ENCODE measurements at regions not wholly inside any gene's neighbourhood (a gene's known extent, or its start where the extent isn't known, plus 50 kb on each side); places are given as distances from the start of the nearest gene placed in this dataset.
"Not testable (repeated sequence)": the region's sequence is repeated elsewhere in the genome, so short reads cannot be mapped to it uniquely, and the experiment has no call there.

DNA sequence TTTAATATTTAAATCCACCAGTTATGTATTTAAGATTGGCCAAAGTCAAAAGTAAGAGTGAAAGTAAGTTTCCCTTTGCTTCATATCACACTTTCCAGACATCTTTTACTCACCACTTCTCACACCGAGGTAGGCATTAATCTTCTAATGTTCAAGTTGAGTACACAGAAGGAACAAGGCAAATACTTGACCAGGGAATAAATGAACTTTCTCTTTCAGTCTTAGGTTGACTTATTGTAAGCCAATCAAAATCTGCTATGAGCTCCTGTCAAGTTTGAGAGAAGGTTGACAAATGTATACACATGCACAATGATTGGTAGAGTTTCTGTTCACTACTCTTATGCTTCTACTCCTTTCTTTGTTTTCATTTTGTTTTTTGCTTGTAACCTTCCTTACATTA, 842.5 kb downstream of the REEP3 start:
- DNase-seq, result no peak

DNA sequence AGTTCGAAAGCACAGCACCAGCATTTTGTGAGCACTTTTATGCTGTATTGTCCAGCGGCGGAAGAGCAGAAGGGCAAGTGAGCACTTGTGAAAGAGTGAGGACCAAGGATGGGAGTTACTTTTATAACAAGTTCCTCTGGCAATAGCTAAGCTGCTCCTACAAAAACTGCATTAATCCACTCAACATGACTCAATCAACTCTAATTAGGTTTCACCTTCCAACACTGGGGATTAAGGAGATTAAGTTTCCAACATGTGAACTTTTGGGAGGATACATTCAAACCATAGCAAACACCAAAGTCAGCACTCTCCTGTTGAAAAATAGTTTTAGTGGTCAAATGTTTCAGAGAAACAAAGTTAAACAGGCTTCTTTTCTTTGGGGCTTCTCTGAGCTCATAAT, 844.5 kb downstream of the REEP3 start:
- DNase-seq, result no peak

DNA sequence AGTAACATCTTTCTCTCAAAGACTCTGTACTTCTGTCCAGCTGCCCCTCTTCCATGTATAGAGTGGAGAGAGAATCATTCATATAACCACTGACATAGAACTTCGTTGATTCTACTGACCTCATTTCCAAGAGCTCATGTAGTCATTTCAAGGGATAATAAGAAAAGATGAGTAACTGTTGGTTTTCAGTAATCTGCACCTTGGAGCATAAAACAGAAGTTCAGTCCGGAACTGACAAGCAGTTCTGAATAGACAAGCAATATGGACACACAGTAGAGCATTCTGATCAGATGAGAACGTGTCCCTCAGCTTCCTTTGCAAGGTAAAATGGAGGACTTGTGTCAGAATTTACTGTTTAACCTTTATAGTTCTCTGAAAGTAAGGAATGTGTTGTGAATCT, 847.1 kb downstream of the REEP3 start:
- DNase-seq, result no peak

DNA sequence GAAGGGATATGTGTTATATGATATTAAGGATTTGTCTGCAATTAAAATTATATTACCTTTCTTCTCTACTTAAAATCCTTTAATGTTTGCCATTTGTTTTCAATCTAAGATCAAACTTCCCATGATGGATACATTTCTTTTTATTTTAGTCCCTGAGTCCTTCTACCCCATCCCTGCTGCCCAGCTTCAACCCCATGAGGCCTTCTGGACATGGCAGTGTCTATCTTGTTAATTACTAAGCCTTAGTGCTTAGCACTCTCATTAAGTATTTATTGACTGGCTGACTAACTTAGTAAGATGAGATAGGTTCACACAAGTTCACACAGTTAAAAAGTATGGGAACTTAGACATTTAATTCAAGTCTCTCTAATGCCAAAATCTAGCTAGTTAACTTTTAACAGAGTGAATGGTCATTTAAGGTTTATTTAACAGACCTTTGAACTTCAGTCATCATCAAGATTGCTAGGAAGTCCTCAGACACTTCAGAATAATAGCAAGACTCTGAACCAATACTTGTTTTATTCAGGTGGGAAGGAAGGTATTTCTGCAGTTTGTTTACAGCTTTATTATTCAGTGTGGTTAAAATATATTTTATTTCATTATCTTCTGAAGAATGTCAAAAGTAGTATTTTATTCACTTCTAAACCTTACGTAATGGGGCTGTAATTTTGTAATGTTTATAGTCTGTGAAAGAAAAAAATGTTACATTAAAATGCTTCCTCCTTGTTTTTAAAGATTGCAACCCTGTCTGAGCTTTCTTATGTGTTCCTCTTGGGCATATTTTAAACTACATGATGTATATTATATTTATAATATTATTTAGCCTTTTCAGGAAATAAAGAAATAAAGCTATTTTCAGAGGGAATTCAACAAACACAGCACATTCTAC, 848.9 kb downstream of the REEP3 start:
- DNase-seq, result no peak

DNA sequence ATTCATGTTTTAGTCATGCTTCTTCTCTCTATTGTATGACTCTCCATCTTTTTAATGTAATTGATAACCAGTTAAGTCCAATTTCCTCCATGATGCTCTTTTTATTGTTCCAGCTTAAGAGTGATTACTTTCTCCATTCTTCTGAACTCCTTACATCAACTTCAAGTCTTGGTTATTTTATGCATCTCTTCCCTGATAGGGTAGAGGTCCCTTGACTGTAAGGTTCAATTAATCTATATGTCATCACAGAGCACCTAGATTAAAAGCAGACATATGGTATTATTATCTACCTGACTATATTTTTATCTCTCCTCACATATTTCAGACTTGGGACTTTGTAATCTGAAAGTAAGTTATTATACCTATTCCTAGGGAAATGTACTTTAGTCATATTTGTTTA, 853.1 kb downstream of the REEP3 start:
- DNase-seq, result no peak

DNA sequence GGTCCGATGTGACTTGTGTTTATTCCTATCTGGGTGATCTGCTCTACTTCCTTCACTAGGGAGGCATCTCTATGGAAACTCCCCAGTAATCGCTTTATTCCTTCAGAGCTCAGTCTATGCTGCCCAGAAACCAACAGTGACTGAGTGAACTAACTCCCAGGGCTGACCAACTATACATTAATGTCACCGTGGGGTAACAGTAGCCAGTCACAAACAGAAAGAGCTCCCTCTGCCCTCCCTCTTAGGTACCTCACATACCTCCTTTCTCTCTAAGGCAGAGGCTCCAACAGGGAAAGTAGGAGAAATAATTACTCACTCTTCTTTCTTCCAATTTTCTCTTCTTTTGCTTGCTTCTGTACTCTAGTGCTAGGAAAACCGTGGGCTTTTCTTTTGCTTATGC, 855.0 kb downstream of the REEP3 start:
- no peak for DNase-seq

DNA sequence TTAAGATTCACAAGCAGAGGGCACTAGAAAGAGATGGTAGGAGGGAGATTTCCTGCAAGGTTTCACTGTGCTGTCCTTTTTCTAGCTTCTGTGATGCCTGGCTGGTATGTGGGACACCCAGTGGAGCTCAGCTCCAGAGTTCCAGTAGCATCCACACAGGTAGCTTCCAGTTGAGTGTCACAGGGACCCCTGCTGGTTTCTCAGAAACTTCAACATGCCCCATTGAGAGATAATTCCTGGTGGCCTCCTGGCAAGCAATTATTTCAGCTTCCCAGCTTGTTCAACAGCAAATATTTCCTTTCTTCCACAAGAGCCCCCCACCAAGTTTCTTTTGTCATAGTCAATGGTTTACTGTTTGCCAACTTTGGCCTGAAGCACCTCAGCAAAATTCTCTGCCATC, 858.7 kb downstream of the REEP3 start:
- DNase-seq, result no peak

DNA sequence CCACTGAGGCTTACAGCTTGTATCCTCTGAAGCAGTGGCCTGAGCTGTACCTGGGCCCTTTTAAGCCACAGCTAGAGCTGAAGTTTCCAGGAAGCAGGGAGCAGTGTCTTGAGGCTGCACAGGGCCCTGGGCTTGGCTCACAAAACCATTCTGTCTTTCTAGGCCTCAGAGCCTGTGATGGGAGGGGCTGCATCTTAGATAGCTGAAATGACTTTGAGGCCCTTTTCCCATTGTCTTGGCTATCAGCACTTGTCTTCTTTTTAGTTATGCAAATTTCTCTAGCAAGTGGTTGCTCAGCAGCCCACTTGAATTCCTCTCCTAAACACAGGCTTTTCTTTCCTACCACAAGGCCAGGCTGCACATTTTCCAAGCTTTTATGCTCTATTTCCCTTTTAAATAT, 864.2 kb downstream of the REEP3 start:
- DNase-seq, result no peak

DNA sequence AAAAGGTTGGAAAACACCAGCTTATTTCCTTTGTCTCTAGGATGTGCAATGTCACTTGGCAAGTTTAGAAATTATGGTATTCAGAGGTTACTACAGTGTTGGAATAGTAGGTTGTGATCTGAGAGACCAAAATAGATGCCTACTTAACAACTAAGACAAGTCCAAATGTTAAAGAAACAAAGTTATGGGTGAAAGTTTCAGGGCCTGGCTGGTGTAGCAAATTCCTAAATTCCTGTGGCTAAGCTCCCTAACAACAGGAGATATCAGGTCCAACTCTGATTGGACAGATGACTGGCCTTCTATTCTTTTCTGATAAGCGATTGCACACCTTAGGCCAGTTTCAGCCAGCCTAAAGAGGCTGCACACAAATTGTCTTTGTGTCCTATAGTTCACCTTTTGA, 873.5 kb downstream of the REEP3 start:
- DNase-seq, result no peak

DNA sequence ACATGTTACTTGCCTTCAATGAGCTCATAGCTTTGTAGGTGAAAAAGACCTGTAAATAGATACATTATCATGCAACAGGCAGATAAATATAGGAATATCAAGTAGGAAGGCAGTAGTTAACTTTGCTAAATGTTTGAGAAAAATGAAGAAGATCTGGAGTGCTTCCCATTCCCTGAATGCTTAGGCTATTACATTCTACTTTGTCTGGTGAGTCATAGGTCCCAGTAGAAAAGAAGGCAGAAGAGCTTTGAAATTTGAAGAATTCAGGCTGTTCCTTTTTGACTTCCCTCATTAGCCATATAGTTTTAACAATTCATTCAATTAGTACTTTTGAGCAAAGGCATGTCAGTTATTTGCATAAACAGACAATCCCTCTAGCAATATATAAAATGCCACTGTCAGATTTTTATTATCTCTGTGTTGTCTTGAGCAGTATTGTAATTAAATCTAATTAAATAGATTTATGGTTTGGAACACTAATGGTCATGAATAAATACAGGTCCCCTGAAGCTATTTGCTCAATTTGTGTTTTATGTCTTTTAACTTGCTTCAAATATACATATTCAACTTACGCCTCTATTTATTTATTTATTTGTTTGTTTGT, 875.0 kb downstream of the REEP3 start:
- no peak for DNase-seq

DNA sequence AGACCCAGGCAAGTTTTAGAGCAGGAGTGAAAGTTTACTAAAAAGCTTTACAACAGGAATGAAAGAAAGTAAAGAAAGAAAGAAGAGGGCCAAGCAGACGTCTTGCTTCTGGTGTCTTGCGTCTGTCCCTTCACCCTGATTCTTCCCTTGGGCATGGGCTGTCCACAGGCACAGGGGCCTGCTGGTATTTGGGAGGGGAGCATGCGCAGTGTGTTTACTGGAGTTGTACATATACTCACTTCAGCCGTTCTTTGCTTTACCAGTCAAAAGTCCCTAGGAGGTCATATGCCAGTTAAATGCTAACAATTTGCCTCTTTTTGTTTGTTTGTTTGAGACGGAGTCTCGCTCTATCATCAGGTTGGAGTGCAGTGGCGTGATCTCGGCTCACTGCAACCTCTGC, 875.9 kb downstream of the REEP3 start:
- DNase-seq, result no peak

DNA sequence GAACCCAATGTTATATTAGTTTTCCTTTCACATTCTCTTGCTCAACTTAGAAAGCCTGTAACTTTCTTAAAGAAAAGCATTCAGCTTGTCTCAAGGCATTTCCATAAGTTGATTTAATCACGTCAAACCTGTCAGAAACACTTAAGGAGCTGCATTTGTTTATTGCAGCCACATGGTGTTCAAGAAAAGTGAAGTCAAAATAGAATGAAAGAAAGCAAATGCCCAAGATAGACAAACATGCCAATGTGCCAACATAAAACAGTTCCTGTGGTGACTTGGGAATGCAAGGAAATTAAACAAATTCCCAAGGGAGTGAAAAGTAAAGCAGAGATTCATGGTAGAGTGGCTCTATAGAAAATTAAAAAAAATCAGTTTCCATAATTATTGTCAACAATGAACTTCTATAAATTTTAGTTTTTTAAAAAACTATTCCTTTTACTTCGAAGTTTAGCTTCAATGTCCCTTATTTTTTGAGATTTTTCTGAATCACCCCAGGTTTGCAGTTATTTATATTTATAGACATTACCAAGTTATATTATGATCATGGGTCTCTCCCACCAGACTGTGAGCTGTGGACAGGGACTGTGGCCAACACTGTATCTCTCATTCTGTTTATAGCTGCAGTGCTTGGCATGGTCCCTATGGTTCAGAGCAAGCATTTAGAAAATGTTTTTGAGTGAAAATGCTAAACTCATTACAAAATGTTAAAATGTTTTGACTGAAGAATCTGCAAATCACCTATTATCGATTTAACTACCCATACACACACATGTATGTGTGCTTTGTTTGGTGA, 887.4 kb downstream of the REEP3 start:
- DNase-seq, result no peak

DNA sequence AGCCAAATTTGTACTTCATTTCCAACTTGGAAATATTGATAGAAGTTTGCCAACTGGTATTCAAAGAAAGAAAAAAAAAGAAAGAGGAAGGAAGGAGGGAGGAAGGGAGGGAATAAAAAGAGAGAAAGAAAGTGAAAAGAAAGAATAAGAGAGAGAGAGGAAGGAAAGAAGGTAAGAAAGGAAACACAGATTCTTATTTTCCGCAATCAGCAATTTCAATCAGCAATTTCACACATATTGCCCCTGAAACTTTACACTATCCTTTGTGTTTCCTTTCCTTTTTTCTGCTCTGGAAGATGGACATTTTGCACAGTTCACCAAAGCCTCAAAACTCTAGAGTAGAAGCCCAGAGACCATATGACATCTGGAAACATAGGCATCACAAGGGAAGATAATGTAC, 888.1 kb downstream of the REEP3 start:
- DNase-seq, result no peak

DNA sequence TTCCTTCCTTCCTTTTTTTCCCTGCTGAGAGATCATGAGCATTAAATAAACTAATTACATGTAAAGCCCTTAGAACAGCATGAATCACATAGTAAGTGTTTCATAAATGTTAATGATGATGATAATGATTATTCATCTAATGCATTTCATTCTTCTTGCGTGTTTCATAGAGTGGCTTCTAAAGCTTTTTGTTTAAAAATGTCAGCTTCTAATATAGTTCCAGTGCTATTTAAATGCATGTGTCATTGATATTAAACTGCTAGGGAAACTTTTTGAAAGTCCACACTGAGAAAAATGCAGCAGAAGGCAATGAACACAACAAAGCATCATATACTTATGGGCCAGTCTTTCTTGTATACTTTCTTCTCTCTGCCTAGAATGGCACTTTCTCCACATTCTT, 894.8 kb downstream of the REEP3 start:
- DNase-seq, result no peak

DNA sequence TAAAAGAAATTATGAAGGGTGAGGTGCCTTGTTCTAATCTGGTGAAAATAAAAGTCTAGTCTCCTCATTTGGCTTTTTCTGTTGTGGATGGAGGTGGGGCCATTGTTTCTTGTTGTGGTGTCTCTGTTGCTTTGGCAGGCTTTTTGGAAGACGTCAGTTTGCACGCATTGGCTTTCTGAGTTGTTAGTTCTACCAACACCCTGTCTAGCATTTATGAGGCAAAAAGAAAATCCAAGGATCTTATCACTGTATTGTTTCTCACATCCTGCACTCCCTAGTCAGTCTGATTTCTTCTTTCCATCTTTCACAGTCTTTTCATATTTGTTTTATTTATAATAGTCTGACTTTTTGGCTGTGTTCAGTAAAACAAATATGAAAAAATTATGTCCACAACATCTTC, 898.3 kb downstream of the REEP3 start:
- DNase-seq, result no peak

DNA sequence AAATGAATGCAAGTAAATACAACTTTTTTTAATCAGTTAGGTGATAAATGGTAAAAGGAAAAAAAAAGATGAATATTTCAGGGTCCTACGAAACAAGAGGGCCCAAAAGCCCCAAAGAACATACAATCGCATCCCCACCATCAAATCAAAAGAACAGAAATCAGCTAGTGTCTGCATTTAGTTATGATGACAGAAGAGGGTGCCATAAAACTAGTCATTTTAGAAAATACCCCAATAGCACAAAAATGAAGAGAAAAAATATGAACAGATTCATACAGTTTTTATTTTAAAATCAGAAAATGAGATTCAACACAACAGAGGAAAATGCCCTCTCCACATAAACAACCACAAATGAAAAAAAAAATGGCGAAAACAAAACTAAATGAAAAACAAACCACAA, 905.5 kb downstream of the REEP3 start:
- DNase-seq, result no peak

DNA sequence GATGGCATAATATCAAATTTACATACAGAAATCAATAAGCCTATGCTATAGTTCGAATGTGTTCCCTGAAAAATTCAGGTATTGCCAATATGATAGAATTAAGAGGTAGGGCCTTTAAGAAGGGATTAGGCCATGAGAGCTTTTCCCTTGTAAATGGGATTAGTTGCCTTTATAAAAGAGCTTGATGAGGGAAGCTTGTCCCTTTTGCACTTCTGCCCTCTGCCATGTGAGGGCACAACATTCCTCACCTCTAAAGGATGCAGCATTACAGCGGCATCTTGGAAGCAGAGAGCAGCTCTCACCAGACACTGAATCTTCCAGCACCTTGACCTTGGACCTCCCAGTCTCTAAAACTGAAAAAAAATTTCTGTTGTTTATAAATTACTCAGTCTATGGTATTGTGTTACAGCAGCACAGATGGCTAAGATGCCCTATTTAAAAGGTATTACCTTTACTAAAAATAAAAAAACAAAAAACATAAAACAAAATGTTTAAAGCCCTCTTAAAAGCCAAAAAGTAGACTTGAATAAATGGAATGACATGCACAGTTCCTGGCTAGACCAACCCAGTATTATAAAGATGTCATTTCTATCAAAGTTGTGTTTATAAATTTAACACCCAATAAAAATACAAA, 909.6 kb downstream of the REEP3 start:
- DNase-seq, result no peak

DNA sequence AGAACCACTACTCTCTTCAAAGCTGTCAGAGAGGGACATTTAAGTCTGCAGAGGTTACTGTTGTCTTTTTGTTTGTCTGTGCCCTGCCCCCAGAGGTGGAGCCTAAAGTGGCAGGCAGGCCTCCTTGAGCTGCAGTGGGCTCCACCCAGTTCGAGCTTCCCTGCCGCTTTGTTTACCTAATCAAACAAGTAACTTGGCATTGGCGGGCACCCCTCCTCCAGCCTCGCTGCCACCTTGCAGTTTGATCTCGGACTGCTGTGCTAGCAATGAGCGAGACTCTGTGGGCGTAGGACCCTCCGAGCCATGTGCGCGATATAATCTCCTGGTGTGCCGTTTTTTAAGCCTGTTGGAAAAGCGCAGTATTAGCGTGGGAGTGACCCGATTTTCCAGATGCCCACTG, 920.7 kb downstream of the REEP3 start:
- not testable (repeated sequence) for DNase-seq

DNA sequence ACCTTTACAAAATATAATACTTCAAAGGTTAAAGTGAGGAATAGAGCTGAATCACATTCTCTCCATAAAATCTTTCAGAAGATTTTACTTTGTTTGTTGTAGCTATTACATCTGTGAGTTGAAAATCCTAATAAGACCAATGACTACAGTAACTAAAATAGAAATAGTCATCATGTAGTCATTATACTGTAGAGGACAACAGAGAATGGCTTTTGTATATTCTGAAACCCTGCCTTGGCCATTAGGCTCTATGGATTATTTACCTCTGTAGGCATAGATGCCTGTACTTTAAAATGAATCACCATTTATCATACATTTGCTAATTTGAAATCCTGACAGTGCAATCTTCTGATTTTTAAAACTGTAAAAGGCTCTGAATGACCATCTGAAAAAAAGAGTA, 923.0 kb downstream of the REEP3 start:
- no peak for DNase-seq

DNA sequence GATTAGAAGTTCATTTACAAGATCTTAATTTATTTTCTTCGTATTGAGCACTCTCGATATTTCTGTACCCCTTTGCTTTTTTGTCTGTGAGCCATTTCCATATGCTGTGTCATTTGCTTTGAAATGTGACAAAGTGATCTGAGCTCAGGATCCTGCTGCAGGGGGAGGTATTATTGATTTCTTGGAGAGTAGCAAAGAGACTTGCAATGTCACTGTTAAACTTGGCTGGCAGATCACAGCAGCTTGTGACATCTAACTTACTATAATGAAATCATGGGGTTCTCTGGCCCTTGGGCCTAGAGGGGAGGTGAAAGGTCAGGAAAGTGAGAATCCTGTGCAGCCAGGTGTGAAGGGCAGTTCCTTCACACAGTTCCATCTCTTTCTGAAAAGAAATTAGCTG, 923.4 kb downstream of the REEP3 start:
- no peak for DNase-seq

DNA sequence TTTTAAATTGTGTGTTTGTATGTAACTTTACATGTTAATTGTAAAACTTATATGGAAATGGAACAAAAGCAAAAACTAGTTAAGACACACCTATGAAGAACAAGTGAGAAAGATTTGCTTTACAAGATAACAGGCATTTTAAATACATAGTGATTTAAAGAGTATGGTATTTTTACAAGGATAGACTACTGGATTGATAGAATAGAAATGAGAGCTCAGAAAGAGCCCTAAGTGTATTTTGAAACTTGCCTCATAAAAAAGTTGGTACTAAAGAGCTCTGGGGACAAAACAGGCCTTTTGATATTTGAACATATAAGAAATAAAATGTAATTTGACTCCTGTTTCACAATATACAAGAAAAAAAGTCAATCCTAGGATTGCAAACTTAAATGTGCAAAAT, 928.4 kb downstream of the REEP3 start:
- DNase-seq, result no peak

DNA sequence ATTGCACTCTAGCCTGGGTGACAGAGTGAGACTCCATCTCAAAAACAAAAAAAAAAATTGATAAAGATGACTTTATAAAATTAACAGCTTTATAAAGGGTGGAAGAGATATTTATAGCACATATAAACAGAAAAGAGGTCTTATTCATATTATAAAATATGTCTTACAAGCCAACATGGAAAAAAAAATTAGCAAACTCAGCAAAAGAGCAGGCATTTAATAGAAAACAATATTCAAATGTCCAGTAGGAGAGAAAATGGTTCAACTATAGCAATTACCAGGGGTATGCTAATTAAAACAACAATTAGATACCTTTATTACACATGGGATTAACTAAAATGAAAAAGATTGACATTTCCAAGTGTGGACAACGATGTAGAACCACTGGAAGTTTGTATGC, 929.1 kb downstream of the REEP3 start:
- DNase-seq, result no peak

DNA sequence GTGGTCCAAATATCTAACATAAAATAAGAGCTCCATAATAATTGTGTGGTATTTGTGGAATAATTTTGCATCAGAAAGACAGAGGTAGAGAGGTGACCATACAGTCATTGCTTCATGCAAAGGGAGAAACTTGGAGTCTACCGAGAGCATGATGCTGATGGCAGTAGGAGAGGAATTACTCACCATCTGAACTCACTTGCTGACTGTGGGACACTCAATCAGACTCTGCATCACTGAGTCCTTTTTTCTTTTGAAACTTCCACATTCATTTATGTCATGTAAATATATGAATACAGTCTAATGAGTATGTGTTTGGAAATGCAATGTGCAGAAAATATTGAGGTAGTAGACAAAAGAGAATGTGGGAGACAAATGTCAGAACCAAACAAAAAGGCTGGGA, 933.8 kb downstream of the REEP3 start:
- DNase-seq, result no peak

DNA sequence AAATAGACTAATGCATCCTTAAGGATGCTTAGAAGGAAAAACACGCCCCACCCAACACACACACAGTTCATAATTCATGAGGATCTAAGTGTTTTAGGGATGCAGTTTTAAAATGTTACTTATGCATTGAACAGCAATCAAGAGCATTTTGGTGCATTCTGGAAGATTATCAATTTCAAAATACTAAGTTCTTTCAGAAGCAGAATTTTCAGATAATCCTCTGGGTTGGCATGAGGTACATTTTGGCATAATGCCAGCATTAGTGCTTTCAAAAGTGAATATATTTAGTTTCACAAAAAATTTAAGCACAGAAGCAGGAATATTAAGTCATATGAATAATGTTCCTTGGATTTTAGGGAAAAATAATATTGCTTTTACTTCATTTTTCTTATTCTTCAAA, 937.1 kb downstream of the REEP3 start:
- no peak for DNase-seq
